Endothelial cell of umbilical vein (primary cell): ENCODE measurements at regions not wholly inside any gene's neighbourhood (a gene's known extent, or its start where the extent isn't known, plus 50 kb on each side); places are given as distances from the start of the nearest gene placed in this dataset.

Experiments
- BruUV-seq: library from RNA; stranded (reverse); fragments of 400-500 nt; replicated peaks from 2 replicates; lab custom pipeline; 2021; lab: Mats Ljungman, UMichigan
- CTCF ChIA-PET: fragments of 300-600, 350-600 bp; sonication (Branson Sonifier 250); formaldehyde crosslinking; loops from one replicate; lab custom pipeline; 2021; ENCODE audit warnings: antibody characterized with exemption, inconsistent platforms; lab: Charles Lee
- POLR2A ChIA-PET: fragments of 300-600, 350-600 bp; sonication (Branson Sonifier 250); formaldehyde crosslinking; loops from one replicate; lab custom pipeline; 2021; ENCODE audit warnings: antibody characterized with exemption, inconsistent platforms; lab: Charles Lee
- DNase-seq: peaks from one replicate; pipeline ENCODE4 v3.0.0-alpha.2; 2011; ENCODE audit warnings: low read depth, low spot score
- FAIRE-seq: peaks from 2 replicates; lab custom pipeline; 2011; peaks lifted over from hg19 to GRCh38; lab: Jason Lieb, UNC
- H2AFZ ChIP-seq: 2 replicates; pipeline ENCODE4 v1.6.0; 2012; ENCODE audit warnings: low read depth, low read length, control low read depth, inconsistent platforms
- H3K27ac ChIP-seq: 2 replicates; pipeline ENCODE4 v1.5.1; 2011; ENCODE audit warnings: low read depth, mild to moderate bottlenecking, control low read depth, low read length, moderate library complexity; ENCODE audit not compliant: insufficient read depth
- H3K27me3 ChIP-seq, 2 experiments: 2 replicates each; pipeline versions ENCODE4 v1.6.0 to v1.6.1; 2011; ENCODE audit warnings: low read length in 2 of 2, mixed read lengths in 1 of 2; ENCODE audit not compliant: control insufficient read depth in 2 of 2, insufficient read depth in 2 of 2
- H3K36me3 ChIP-seq, 2 experiments: 2 replicates in 1 of 2; 3 replicates in 1 of 2; pipeline ENCODE4 v1.5.1; 2011; ENCODE audit warnings: low read length in 2 of 2, mild to moderate bottlenecking in 1 of 2, moderate library complexity in 1 of 2; ENCODE audit not compliant: control insufficient read depth in 2 of 2, insufficient read depth in 2 of 2; ENCODE audit errors: extremely low read depth in 1 of 2
- H3K4me1 ChIP-seq: 3 replicates; pipeline ENCODE4 v1.5.1; 2011; ENCODE audit warnings: mild to moderate bottlenecking, low read length; ENCODE audit not compliant: control insufficient read depth, insufficient read depth; ENCODE audit errors: extremely low read depth
- H3K4me2 ChIP-seq: 2 replicates; pipeline ENCODE4 v1.6.1; 2011; ENCODE audit warnings: low read length, control low read depth, mixed read lengths; ENCODE audit not compliant: insufficient read depth
- H3K4me3 ChIP-seq, 3 experiments: fragments of 200-600 bp in 1 of 3; sonication (generic), shearing (Covaris generic) in 1 of 3; replicated peaks in 1 of 3; 2 replicates each; pipeline ENCODE4 v1.5.1; 2011 to 2016; ENCODE audit warnings: control low read depth in 3 of 3, low read length in 3 of 3, mild to moderate bottlenecking in 2 of 3, inconsistent platforms in 1 of 3, low read depth in 1 of 3, moderate library complexity in 1 of 3; ENCODE audit not compliant: insufficient read depth in 1 of 3
- H3K79me2 ChIP-seq: 2 replicates; pipeline ENCODE4 v1.6.0; 2012; ENCODE audit warnings: low read length, inconsistent platforms; ENCODE audit not compliant: control insufficient read depth, insufficient read depth
- H3K9ac ChIP-seq: replicated peaks from 2 replicates; pipeline ENCODE3; 2011; ENCODE audit warnings: low read length, control low read depth; ENCODE audit not compliant: insufficient read depth; ENCODE audit errors: extremely low read depth
- H3K9me1 ChIP-seq: replicated peaks from 3 replicates; pipeline ENCODE4 v1.6.0; 2011; ENCODE audit warnings: mild to moderate bottlenecking, low read length; ENCODE audit not compliant: control insufficient read depth, insufficient read depth; ENCODE audit errors: extremely low read depth
- H3K9me3 ChIP-seq: replicated peaks from 2 replicates; pipeline ENCODE4 v1.5.1; 2012; ENCODE audit warnings: low read length, inconsistent platforms; ENCODE audit not compliant: control insufficient read depth, insufficient read depth
- H4K20me1 ChIP-seq: replicated peaks from 2 replicates; pipeline ENCODE3; 2011; ENCODE audit warnings: mild to moderate bottlenecking, low read length; ENCODE audit not compliant: control insufficient read depth, insufficient read depth; ENCODE audit errors: extremely low read depth
- FOS ChIP-seq: IDR thresholded peaks from 2 replicates; pipeline ENCODE4 v1.6.1; 2011; ENCODE audit warnings: mild to moderate bottlenecking, low read length, moderate library complexity, borderline replicate concordance; ENCODE audit not compliant: insufficient read depth
- MYC ChIP-seq: IDR thresholded peaks from one replicate; pipeline ENCODE4 v1.6.1; 2011; ENCODE audit warnings: mild to moderate bottlenecking, low read depth, low read length
- POLR2AphosphoS5 ChIP-seq: IDR thresholded peaks from 2 replicates; pipeline ENCODE4 v1.6.1; 2012; ENCODE audit warnings: low read depth, mild to moderate bottlenecking, control low read depth, low read length, moderate library complexity; ENCODE audit not compliant: insufficient read depth
- dilution Hi-C: fragments of 300-500 bp; cut with MboI; formaldehyde crosslinking; loops from one replicate; pipeline ENCODE4 v1.15.0; 2019; ENCODE audit warnings: low sequenced_read_pairs; ENCODE audit not compliant: extremely low pct_ligation_motif_present
- intact Hi-C: fragments of 100-400 bp; cut with micrococcal nuclease; formaldehyde crosslinking; loops from one replicate; pipeline ENCODE4 v1.10.0; 2022
- TF ChIP-seq, protein P1 (sequence below): IDR thresholded peaks from 2 replicates; pipeline ENCODE4 v1.6.1; 2011; ENCODE audit not compliant: insufficient read depth, insufficient read length

DNA sequence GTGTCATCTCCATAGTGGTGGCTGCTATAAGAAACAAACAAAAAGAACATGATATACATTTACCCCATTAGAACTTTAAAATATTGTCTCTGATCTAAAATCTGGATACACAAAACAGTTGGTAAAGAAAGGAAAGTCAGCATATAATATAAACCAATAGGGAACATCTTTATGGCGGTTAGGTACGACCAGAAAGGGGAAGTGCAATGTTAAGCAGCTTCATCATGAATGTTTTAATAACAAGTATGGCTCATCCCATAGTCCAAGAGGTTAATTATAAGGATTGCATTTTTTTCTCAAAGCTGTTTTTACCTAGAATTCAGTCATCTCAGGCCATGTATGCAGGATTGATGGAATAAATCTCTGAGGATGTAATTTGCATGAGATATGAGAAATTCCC, 1869.7 kb downstream of the PCDH7 start:
- H3K4me2 ChIP-seq: no peak overlapping the region
- no peaks in the 10 kb centered on the region for H4K20me1 ChIP-seq
- H3K27me3 ChIP-seq: no peaks in the 10 kb centered on the region
- dilution Hi-C loops (no loop called here), intact Hi-C loops (no loop called here)
- ChIA-PET CTCF (no interaction called here), POLR2A (no interaction called here)
- no peak overlapping the region for H2AFZ ChIP-seq
- no peak overlapping the region for H3K4me3 ChIP-seq
- TF ChIP-seq MYC: no peak
- TF ChIP-seq FOS: no peak
- no peaks in the 10 kb centered on the region for H3K36me3 ChIP-seq
- no TSS peak for BruUV-seq
- H3K4me1 ChIP-seq: no peaks in the 10 kb centered on the region
- H3K9me1 ChIP-seq: no peaks in the 10 kb centered on the region
- no peaks in the 10 kb centered on the region for H3K9me3 ChIP-seq
- no peak overlapping the region for H3K9ac ChIP-seq
- DNase-seq (no peak), FAIRE-seq (no peak)
- no peak overlapping the region for H3K27ac ChIP-seq
- no peaks in the 10 kb centered on the region for H3K79me2 ChIP-seq

DNA sequence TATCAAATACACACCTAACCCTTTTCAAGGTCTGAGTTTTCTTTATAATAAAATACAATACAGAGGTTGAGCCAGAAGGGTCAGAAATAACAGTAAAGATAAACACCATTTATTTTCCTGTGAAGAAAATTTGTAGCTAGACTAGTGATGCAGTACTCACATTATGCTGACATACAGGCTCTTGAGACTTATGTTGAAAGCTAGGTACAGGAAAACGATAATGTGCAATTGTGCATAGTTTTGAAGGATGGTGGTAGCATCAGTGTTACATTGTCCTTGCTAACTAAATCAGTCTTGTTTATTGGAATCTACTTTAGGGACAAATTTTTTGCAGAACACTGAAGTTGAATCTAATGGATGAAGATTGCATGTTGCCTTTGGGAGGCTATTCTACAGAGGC, 1877.2 kb downstream of the PCDH7 start:
- H3K9ac ChIP-seq: no peak overlapping the region
- H3K27me3 ChIP-seq: no peaks in the 10 kb centered on the region
- CTCF ChIA-PET: no interaction called here
- no peak overlapping the region for H3K27ac ChIP-seq
- H3K4me1 ChIP-seq: no peaks in the 10 kb centered on the region
- TF ChIP-seq, protein P1, sequence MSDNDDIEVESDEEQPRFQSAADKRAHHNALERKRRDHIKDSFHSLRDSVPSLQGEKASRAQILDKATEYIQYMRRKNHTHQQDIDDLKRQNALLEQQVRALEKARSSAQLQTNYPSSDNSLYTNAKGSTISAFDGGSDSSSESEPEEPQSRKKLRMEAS: no peak
- TF ChIP-seq MYC: no peak
- no peak for TF ChIP-seq POLR2AphosphoS5
- DNase-seq: no peak
- no peak overlapping the region for H3K4me2 ChIP-seq
- intact Hi-C loops: no loop called here
- no peaks in the 10 kb centered on the region for H3K79me2 ChIP-seq
- no peaks in the 10 kb centered on the region for H4K20me1 ChIP-seq
- no peaks in the 10 kb centered on the region for H3K9me3 ChIP-seq
- H3K4me3 ChIP-seq: no peak overlapping the region
- dilution Hi-C loops: no loop called here
- H3K9me1 ChIP-seq: no peaks in the 10 kb centered on the region
- BruUV-seq: no TSS peak
- H3K36me3 ChIP-seq: no peaks in the 10 kb centered on the region
- peak; percentile 8 for FAIRE-seq
- POLR2A ChIA-PET: no interaction called here
- H2AFZ ChIP-seq: no peak overlapping the region
